GM19463 (cell line): ENCODE measurements at regions not wholly inside any gene's neighbourhood (a gene's known extent, or its start where the extent isn't known, plus 50 kb on each side); places are given as distances from the start of the nearest gene placed in this dataset.
"Not testable (repeated sequence)": the region's sequence is repeated elsewhere in the genome, so short reads cannot be mapped to it uniquely, and the experiment has no call there.

Source experiments
- ATAC-seq: cut with Tn5 transposase; IDR thresholded peaks from one replicate; pipeline ENCODE4 v1.9.1; 2021; ENCODE audit warnings: mild to moderate bottlenecking, moderate library complexity; ENCODE audit not compliant: unreplicated experiment

DNA sequence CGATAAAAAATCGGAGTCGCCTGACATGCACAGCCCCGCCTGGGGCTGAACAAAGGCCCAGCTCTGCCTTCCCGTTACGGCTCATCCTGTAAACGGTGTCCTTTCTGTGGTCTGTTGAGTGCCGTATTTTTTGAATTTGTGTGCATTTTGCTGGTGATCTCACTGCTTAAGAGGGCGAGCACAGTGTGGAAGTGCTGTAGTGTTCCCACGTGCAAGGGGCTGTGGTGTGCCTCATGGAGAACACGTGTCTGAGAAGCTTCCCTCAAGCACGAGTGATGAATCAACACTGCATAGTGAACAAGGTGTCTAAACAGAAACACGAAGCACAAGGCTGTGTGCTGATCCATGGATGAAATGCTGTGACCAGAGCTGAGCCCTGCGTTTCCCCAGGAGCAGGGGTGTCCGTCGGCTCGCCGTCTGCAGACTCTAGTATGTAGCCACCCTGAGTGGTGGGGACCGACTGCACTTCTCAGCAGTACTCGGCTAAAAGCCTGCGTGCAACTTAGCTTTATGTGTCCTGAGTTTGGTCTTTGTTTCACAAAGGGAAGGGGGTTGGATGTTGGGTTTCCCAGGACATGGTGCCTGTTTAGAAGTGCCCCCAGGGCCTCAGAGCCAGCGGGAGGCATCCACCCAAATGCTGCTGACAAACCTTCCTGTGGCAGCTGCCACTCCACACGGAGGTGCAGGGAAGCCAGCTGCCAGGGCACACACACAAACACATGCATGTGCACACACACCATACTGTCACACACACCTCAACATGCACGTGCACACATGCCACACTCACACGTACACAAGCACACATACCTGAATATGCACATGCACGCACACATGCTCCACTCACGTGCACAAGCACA is 77.2 kb upstream of the IRX4 start:
- no peak for ATAC-seq

DNA sequence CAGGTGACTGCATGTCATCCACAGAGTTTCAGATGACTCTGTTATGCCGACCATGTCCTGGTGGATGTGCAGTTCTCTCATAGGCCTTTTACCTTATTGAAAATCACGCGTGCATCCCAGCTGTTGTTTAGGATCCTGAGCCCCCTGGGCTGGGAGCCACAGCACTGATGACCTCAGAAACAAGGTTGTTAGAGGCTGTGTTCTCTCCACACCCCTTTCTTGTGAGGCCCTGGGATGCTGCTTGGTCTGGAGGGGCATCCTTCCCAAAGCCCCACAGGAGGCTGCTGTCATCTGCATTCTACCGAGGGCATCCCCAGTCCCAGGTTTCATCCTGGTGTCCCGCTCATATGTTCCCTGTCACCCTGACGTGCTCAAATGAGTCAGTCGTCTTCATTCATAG is 76.5 kb upstream of the IRX4 start:
- no peak for ATAC-seq

GRCh38 chr5:1958211-1959010 is 75.7 kb upstream of the IRX4 start:
- no peak for ATAC-seq

DNA sequence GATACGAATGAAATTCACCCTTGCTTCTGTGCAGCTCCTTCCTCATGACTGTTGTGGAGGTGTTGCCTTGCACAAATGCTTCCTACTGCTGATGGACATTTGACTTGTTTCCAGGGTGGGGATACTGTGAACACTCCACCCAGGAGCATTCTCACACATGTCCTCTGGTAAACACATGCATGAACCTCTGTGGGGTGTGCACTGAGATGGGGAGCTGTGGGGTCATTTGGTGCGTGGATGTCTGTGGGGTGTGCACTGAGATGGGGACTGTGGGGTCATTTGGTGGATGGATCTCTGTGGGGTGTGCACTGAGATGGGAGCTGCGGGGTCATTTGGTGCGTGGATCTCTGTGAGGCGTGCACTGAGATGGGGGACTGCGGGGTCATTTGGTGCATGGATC is 72.9 kb upstream of the IRX4 start:
- no peak for ATAC-seq

DNA sequence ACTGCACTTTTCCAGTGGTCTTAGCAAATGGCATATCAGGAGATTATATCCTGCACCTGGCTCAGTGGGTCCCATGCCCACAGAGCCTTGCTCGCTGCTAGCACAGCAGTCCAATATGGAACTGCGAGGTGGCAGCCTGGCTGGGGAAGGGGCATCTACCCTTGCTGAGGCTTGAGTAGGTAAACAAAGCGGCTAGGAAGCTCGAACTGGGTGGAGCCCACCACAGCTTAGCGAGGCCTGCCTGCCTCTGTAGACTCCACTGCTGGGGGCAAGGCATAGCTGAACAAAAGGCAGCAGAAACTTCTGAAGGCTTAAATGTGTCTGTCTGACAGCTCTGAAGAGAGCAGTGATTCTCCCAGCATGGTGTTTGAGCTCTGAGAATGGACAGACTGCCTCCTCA is 71.0 kb upstream of the IRX4 start:
- not testable (repeated sequence) for ATAC-seq

GRCh38 chr5:1952444-1953099 is 69.8 kb upstream of the IRX4 start:
- ATAC-seq = no peak

GRCh38 chr5:1952021-1952420 is 69.3 kb upstream of the IRX4 start:
- no peak for ATAC-seq

DNA sequence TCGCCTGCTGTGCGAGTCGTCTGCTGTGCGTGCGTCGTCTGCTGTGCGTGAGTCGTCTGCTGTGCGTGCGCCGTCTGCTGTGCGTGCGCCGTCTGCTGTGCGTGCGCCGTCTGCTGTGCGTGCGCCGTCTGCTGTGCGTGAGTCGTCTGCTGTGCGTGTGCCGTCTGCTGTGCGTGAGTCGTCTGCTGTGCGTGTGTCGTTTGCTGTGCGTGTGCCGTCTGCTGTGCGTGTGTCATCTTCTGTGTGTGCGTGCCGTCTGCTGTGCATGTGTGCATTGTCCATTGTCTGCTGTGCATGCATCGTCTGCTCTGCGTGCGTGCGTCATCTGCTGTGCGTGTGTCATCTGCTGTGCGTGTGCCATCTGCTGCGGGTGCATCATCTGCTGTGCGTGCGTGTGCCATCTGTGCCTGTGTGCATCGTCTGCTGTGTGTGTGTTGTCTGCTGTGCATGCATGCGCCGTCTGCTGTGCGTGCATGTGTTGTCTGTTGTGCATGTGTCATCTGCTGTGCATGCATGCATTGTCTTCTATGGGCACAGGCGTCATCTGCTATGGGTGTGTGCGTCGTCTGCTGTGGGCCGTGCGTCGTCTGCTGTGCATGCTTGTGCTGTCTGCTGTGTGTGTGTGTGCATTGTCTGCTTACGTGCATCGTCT is 68.6 kb upstream of the IRX4 start:
- no peak for ATAC-seq

GRCh38 chr5:1950708-1951103 is 68.0 kb upstream of the IRX4 start:
- ATAC-seq = no peak

DNA sequence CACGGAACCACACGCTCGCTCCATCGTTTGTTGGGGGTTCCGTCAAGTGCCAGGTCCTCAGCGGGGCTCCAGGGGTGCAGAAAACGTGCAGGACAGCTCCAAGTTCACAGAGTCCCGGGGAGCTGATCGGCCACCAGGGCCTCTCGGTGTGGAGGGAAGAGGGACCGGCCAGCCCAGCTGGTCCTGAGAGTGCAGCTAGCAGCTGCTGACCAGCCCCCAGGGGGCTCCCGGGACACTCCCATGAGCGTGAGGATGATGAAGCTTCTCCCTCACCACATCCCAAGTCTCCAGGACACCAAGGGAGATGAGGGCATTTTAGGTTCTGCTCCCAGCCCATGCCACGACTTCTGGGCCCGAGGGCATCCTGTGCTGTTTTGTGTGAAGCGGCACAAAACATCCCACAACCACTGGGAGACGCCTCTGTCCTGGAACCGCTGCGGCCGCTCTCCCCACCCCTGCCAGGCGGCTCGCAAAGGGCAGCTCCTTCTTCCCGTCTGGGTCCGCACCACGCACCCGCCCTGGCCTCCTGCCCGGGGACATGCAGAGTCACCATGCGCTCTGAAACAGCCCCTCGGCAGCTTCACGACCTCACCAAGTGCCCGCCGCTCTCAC is 67.5 kb upstream of the IRX4 start:
- ATAC-seq = no peak

DNA sequence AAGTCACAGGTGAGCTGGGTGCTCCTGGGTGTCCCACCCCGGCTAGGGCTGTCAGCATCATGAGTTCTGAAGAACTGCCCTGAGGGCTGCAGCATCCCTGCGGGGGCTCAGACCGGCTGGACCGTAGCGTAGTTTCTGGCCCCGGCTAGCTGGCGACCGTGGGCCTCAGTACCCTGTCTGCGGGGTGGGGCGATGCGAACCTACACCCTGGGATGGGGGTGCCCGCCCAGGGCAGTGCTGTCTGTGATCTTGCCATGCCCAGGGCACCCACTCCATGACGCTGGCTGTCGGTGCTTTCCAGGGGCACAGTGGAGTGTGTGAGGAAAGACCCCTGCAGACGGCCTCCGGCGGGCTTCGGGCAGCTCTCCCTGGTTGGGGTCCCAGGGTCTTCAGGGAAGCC is 66.5 kb upstream of the IRX4 start:
- no peak for ATAC-seq

GRCh38 chr5:1948663-1949191 is 66.0 kb upstream of the IRX4 start:
- no peak for ATAC-seq

DNA sequence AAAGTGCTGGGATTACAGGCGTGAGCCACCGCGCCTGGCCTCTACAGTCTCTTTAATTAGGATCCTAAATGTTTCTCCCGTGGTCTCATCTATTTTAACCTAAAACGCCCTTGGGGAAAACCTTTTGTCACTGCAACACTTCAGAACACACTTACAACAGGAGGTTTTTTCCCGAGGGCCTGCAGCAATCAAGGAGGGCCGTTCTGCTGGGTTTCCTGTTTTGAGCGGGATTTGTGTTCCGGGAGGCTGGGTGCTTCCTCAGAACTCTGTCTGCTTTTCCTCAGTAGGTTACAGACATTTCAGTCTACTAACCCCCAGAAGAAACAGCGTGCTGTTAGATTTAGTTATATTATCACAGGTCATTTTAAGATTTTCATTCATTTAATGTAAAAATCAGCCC is 65.4 kb upstream of the IRX4 start:
- ATAC-seq = no peak

- ATAC-seq = no peak
Observed at GRCh38 chr5:1946776-1947175, 64.1 kb upstream of the IRX4 start.

DNA sequence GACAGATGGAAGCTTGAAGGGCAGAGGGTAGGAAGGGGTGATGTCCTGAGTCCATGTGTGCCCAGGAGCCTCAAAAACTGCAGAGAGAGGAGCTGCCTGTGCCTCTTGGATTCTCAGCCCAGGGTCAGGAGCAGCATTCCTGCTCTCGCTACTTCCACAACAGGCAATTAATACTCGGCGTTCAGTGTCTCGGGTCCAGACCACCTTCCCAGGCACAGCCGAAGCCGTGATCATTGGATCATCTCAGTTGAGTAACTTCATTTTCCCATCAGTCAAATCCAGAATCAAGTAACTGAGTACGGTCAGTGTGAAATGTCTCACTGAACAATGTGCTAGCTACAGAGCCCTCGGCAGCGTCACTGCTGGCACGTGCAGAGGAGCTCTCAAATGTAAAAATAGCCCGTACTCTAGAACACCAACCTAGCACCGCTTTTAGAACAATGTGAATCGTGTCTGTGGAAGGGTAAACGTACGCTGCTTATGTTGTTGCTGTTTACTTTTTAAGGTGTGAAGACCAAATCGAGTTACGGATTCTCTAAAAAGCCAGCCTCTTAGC is 63.5 kb upstream of the IRX4 start:
- ATAC-seq = no peak

GRCh38 chr5:1945606-1946005 is 62.9 kb upstream of the IRX4 start:
- ATAC-seq = no peak

DNA sequence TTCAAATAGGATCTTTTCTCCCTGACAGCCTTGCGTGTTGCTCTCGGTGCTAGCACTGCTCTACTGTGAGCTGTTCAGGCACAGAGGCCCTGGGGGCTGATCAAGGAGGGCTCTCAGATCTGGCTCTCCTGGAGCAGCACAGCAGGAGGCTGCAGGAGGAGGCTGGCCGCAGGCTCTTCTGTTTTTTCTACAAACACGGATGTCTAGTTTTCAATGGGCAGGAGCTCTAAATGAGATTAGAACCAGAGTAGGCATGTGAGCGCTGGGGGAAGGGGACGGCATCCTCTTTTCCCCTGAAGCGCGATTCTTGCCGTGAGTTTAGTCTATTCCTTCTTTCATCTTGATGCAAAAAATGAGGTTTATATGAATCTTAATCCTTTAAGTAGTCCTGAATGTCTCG is 61.7 kb upstream of the IRX4 start:
- no peak for ATAC-seq

DNA sequence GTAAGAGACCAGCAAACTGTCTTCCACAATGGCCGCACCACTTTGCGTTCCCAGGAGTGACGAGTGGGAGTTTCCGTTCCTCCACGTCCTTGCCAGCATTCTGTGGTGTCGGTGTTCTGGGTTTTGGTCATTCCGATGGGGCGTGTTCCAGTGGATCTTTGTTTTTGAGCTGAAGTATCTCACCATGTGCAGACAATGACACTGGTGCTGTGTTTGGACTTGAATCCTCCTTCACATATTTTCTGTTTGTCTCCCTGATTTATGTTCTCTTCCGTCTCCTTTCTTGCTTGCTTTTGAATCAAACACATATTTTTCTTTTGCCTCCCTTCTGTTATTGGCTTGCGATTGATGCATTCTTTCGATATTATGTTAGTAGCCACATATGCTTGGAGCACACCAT is 60.8 kb upstream of the IRX4 start:
- ATAC-seq = no peak

- ATAC-seq = no peak
Observed at GRCh38 chr5:1942630-1943029, 59.9 kb upstream of the IRX4 start.

- ATAC-seq = no peak
Observed at GRCh38 chr5:1942158-1942557, 59.4 kb upstream of the IRX4 start.
